ENCODE measurements at regions not wholly inside any gene's neighbourhood (a gene's known extent, or its start where the extent isn't known, plus 50 kb on each side); places are given as distances from the start of the nearest gene placed in this dataset.

DNA sequence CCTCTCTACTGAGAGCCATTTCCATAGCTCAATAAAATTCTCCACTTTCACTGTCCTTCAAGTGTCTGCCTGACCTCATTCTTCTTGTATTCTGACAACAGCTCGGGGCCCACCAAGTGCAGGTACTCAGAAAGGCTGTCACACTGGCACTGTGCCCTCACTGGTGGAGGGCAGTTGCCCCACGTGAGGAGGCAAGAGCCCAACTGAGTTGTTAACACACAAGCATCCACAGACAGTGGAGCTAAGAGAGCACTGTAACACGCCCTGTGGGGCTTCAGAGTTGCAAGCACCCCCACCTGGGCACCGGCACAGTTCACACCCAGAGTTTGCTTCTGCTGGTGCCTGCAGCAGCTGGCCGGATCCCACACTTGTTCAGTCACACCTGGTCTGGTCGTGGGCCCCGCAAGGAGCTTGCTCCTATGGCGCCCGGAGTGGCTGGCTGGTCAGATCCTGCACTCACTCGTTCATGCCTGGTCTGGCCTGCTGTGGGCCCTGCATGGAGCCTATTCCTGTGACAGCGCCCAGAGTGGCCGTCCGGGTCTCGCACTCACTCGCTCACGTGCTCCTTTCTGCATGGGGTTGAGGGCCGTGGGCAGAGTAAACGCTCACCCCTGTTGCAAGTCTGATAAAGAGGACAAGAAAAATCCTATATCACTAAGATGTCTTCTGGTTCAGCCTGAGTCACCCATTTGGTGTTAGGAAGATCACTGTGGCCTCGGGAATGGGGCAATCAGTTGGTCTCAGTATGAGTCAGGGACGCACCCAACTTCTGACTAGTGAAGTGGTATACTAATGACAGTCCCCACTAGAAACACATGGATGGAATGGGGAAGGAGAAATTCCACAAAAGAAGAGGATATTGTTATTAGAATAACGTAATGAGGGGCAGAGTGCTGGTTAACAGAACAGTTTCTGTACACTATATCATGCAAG is 87.0 kb upstream of the CCNH start:
- H3K36me3 ChIP-seq (ENCODE audit: control insufficient read depth in 2 of 2, insufficient read depth in 2 of 2, low read length in 1 of 2) = no peaks in the 10 kb centered on the region
- no peak overlapping the region for H3K4me3 ChIP-seq
- no peak overlapping the region for H3K27ac ChIP-seq (ENCODE audit: control insufficient read depth, insufficient read depth)
- WGBS (ENCODE audit: insufficient coverage, insufficient replicate concordance, low lambda C conversion rate, missing lambda C conversion rate) = 32% methylated on average over 21 of the region's 21 CpGs
- no peak for TF ChIP-seq SMAD5 (IDR thresholded peaks at IDR 0.05; ENCODE audit: low read depth)
- no peak for TF ChIP-seq EP300 (IDR thresholded peaks at IDR 0.05; ENCODE audit: borderline replicate concordance in 1 of 2, control insufficient read depth in 1 of 2, low read depth in 2 of 2, low read length in 2 of 2)
- TF ChIP-seq TCF12 (IDR thresholded peaks at IDR 0.05; ENCODE audit: low read depth, low read length) = no peak
- no peak for TF ChIP-seq EED (IDR thresholded peaks at IDR 0.05; ENCODE audit: low read depth)
- POLR2A ChIA-PET = no interaction called here
- CTCF ChIA-PET = no interaction called here
- no peak overlapping the region for H3K9ac ChIP-seq (ENCODE audit: control insufficient read depth, insufficient read depth, low read length)
- H4K20me1 ChIP-seq (ENCODE audit: control insufficient read depth, insufficient read depth) = no peaks in the 10 kb centered on the region
- RAD21 ChIA-PET (ENCODE audit: unreplicated experiment) = no interaction called here
- in situ Hi-C loops (cut with MboI) (no loop called here), intact Hi-C loops (cut with micrococcal nuclease; ENCODE audit: unreplicated experiment) (no loop called here)
- H3K9me3 ChIP-seq (replicated peaks; ENCODE audit: control insufficient read depth, insufficient read depth, low read length) = no peaks in the 10 kb centered on the region
- no TSS peak for BruUV-seq (replicated peaks)
- H3K4me1 ChIP-seq (ENCODE audit: control insufficient read depth, insufficient read depth, low read length) = no peaks in the 10 kb centered on the region
- ATAC-seq (peak; percentile 20; the same call in 2 of the 3 replicates), DNase-seq (ENCODE audit: low read depth, low spot score) (no peak), FAIRE-seq (no peak)
- H3K4me2 ChIP-seq (ENCODE audit: control insufficient read depth, insufficient read depth) = no peak overlapping the region
- H2AFZ ChIP-seq (ENCODE audit: control insufficient read depth, low read depth, low read length) = no peak overlapping the region
- H3K27me3 ChIP-seq (replicated peaks in 1 of 2; ENCODE audit: control insufficient read depth in 2 of 2, insufficient read depth in 2 of 2, low read length in 1 of 2) = no peaks in the 10 kb centered on the region
- no peaks in the 10 kb centered on the region for H3K79me2 ChIP-seq (ENCODE audit: control insufficient read depth, insufficient read depth, low read length)
- SMC1A ChIA-PET (ENCODE audit: uncharacterized antibody, unreplicated experiment) = no interaction called here

Measured in GM12878 (cell line).